NCI-H2196 (cell line): ENCODE measurements at regions not wholly inside any gene's neighbourhood (a gene's known extent, or its start where the extent isn't known, plus 50 kb on each side); places are given as distances from the start of the nearest gene placed in this dataset.

Source experiments
- DNase-seq: peaks from one replicate; lab custom pipeline; 2025; ENCODE audit not compliant: unreplicated experiment; lab: John Stamatoyannopoulos, UW

GRCh38 chr15:70431854-70432253, 331.5 kb downstream of the UACA start:
- DNase-seq, result no peak

DNA sequence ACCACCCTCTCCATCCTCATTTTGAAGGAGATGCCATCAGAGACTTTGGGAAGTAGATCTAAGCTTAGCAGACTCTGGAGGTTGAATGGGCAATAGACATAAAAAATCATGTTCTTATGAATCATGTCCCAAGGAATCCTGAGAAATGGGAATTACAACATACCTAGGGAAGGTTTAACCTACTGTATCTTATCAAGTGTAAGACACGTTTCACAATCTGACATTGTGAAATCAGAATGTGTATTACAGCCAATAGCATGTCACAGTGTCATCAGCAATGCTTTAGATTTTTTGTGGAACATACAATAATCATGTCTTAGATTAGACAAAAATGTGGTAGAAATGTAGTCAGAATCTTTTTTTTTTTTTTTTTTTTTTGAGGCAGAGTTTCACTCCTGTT, 332.4 kb upstream of the TLE3 start:
- DNase-seq, result no peak

DNA sequence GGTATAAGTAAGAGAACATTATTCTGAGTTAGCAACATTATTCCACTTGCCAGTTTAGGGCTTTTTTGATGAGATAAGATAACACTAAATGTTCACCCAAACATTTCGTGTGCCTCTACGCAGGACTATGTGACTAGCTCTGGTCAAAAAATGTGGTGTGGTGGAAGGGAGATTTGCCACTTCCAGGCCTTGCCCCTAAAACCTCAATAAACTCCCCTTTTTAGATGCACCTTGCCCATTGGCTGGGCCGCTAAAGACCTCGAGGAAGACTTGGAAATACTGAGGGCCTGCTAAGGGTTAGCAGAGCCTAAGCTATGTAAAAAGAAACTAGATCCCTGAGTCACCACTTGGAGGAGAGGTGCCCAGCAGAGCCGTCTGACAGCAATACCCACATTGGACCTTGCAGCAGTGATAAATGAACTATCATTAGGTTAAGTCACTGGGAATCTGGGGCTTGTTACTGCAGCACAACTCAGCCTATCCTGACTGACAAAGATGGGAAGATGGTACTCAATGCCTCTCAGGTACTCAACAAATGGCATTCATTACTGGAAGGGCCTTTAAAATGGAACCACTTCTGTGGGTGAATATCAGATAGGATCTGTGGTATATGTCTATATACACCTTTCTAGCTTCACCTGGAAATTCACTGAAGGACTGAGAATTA, 331.5 kb upstream of the TLE3 start:
- no peak for DNase-seq

DNA sequence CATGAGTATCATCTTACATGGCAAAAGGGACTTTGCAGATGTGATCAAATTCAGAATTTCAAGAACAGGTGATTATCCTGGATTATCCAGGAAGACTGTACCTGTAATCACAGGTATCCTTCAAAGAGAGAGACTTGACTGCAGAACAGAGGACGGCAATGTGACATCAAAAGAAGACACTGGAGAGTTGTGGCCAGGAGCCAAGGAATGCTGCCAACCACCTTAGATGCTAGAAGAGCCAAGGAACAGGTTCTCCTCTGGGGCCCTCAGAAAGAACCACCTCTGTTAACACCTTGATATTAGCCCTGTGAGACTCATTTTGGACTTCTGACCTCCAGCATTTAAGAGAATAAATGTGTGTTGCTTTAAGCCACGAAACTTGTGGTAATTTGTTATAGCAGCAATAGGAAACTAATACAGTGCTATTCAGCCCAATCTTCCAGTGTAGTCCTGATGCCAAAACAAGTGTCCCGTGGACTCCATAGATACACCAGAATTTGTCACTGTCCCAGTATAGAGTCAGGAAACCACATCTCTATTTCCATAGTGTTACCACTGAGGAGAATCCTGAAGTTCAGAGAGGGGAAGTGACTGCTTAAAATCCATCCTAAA, 330.6 kb upstream of the TLE3 start:
- no peak for DNase-seq

- no peak for DNase-seq
Measured at GRCh38 chr15:70427167-70428120, 329.7 kb upstream of the TLE3 start.

- DNase-seq, result no peak
Measured at GRCh38 chr15:70426096-70426821, 328.5 kb upstream of the TLE3 start.

GRCh38 chr15:70424937-70425411, 327.3 kb upstream of the TLE3 start:
- no peak for DNase-seq

DNA sequence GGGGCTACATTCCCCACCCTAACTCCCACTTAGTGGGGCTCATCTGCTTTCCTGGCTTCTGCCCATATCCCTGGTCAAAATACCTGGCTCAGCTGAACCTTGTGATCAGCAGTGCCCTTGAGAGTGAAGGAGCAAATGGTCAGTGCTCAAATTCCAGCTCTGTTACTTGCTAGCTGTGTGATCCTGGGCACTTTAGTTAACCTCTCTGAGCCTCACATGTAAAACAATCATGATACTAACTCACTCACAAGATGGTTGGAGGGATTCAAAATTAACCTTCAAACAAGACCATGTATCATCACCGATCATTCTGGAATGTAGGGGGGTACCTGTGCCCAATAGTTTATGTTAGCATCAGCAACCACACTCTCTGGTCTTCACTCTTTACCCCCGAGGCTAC, 325.6 kb upstream of the TLE3 start:
- no peak for DNase-seq

DNA sequence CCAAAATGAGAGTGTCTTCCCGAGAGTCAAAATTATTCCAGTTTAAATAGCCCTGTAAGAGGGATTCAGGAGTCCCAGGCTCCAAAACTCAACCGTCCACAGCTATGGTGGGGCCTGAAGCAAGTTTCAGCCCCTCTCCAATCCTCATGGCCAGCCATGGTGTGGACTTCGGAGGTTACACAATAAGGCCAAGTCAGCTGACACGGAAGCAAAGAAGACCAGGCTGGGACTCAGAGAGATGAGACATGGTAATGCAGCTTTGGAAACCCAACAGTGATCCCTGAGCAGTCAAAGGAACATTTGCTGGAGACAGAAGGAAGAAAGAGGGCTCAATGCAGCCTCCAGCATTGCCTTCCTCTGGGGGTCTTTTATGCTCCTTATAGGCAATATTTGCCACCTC, 324.6 kb upstream of the TLE3 start:
- DNase-seq, result no peak

GRCh38 chr15:70420948-70421482, 323.3 kb upstream of the TLE3 start:
- peak; percentile 48 for DNase-seq

- no peak for DNase-seq
Measured at GRCh38 chr15:70420086-70420947, 322.6 kb upstream of the TLE3 start.

- no peak for DNase-seq
Measured at GRCh38 chr15:70418943-70419342, 321.2 kb upstream of the TLE3 start.

- DNase-seq, result no peak
Measured at GRCh38 chr15:70417535-70417934, 319.8 kb upstream of the TLE3 start.

DNA sequence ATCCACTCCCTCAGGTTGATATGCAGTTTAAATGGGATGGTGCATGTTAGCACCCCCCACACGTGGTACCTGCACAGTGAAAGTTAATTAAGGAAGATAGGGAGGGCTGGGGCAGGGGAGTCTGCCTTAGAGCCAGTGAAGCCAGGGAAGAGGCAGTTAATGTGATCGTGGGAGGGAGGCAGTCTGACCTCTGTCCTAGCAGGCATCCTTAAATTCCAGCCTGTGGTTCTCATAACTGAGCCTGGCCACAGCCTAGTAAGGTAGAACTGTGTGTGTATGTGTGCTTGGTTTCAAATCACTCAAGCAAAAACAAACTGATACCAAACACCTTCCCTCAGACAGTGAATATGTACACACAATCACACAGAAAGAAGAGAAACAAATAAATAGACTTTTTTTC, 319.1 kb upstream of the TLE3 start:
- DNase-seq, result no peak

- peak; percentile 10 for DNase-seq
Measured at GRCh38 chr15:70415398-70415797, 317.7 kb upstream of the TLE3 start.

DNA sequence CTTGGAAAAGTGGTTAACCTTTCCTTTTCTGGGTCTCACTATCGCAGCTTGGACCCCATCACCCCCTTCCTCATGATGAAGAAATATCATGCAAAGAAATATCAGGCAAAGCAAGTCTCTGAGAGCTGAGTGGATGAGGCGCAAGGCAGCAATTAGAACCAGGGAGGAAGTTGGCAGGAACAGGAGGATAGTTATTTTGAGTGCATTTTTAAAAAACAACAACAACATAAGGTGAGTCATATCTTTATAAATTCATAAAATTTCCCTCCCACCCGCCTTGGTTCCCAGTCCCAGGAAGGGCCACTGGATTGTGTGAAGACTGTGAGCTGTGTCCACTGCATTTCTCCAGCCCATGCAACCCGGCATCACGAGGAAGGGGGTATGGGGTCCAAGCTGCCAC, 316.9 kb upstream of the TLE3 start:
- DNase-seq, result no peak

DNA sequence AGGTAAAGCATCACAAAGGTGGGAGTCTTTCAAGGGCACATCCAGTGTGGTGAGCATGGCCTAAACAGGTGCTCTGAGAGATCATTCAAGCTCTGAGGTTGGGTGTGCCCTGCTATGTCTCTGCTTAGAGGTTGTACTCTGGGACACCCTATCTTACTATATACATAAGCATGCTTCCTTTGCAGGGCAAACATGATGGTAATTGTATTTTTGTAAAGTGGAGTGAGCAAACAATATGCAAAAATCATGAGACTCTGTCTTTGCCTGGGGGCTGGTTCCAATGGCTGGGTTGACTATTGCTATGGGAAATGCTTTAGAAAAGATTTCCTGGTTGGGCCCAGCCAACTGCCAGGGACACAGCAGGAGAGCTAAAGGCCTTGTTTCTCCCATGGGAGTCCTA, 315.1 kb upstream of the TLE3 start:
- no peak for DNase-seq

DNA sequence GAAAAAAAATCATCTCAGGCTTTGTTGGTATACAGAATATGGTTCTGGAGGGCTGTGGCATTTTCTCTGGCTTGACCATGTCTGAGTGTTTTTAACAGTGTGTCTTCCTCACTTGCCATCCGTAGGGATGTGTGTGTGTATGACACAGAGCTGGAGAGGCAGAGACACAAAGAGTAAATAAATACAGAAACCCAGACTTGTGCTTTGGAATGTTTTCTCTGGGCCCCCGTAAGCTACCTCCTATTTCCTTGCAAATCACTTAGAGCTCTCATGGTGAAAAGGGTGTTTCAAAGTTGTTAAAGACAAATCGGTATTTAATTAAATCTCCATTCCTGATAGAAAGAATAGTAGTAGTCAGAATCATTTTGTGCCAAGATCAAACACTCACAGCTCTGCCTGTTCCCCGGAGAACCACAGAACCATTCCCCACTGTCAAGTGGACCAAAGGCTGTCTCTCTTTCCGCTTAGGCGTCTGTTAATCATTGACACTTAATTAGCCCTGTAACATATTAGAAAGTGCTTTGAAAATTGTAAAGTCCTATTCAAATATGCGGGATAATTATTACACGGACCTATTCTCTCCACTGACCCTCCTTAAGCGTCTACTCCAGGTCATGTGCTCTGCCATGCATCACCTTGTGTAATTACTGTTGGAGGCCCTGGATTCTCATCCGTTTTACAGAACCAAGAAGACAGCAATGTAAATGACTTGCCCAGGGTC, 313.6 kb upstream of the TLE3 start:
- no peak for DNase-seq

DNA sequence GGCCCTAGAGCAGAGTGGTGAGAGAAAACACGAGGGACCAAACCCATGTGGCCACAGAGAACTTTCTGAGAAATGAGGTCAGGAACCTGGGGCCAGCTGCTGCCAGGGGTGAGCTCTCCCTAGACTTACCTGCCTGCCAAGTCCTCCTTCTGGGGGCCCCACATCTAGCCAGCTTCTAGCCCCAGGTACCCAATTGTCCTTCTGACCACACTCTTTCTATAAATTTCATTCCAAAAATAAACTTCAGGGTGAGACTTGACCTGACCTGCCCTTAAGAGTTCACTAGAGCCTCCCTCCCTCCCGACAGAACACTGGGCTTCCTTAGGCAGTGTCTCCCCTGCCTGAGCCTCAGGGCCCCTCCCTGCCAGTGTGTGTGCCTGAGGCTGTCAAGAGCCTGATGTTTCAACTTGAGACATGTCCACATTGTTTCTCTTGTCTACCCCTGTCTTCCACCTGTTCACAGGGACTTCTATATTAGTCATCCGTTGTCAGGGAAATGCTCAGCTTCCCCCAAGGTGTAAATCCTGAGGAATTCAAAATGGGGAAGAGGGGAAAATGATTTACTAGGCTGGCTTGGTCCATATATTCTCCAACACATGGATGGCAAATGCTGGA, 312.8 kb upstream of the TLE3 start:
- DNase-seq, result no peak
